ENCODE measurements at regions not wholly inside any gene's neighbourhood (a gene's known extent, or its start where the extent isn't known, plus 50 kb on each side); places are given as distances from the start of the nearest gene placed in this dataset.

DNA sequence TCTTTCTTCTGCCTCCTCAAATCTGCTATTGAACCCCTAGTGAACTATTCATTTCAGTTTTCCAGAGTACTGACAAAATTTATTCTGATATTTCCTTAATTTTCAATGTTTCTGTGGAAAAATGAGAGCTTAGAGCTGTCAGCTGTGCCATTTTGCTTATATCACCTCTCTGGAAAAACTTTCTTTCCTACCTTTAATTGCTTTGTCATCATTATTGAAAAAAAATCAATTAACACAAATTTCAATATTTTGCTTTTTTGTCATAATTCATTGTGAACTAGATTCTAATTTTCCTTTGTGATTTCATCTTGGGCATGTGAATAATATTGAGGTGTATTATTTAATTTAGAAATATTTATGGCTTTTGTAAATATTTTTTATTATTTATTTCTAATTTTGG lies 126.5 kb downstream of the C1orf94 start (continued):
- TF ChIP-seq, protein P1, sequence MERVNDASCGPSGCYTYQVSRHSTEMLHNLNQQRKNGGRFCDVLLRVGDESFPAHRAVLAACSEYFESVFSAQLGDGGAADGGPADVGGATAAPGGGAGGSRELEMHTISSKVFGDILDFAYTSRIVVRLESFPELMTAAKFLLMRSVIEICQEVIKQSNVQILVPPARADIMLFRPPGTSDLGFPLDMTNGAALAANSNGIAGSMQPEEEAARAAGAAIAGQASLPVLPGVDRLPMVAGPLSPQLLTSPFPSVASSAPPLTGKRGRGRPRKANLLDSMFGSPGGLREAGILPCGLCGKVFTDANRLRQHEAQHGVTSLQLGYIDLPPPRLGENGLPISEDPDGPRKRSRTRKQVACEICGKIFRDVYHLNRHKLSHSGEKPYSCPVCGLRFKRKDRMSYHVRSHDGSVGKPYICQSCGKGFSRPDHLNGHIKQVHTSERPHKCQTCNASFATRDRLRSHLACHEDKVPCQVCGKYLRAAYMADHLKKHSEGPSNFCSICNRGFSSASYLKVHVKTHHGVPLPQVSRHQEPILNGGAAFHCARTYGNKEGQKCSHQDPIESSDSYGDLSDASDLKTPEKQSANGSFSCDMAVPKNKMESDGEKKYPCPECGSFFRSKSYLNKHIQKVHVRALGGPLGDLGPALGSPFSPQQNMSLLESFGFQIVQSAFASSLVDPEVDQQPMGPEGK (CRISPR knock-in tag; IDR thresholded peaks at IDR 0.05; ENCODE audit: borderline replicate concordance): no peak
- TF ChIP-seq ZFP30 (CRISPR knock-in tag; IDR thresholded peaks at IDR 0.05) (no peak), SNAI2 (CRISPR knock-in tag; IDR thresholded peaks at IDR 0.05) (no peak)

GRCh38 chr1:34306568-34306967 lies 129.9 kb downstream of the C1orf94 start:
- no peak for ATAC-seq
- no peak for TF ChIP-seq ZFP30 (CRISPR knock-in tag; IDR thresholded peaks at IDR 0.05)
- no peak for TF ChIP-seq ZNF565 (CRISPR knock-in tag; conservative IDR thresholded peaks at IDR 0.05; ENCODE audit: low read depth)
- no peak for TF ChIP-seq TCF4 (CRISPR knock-in tag; IDR thresholded peaks at IDR 0.05; ENCODE audit: borderline replicate concordance)
- TF ChIP-seq, protein P2, sequence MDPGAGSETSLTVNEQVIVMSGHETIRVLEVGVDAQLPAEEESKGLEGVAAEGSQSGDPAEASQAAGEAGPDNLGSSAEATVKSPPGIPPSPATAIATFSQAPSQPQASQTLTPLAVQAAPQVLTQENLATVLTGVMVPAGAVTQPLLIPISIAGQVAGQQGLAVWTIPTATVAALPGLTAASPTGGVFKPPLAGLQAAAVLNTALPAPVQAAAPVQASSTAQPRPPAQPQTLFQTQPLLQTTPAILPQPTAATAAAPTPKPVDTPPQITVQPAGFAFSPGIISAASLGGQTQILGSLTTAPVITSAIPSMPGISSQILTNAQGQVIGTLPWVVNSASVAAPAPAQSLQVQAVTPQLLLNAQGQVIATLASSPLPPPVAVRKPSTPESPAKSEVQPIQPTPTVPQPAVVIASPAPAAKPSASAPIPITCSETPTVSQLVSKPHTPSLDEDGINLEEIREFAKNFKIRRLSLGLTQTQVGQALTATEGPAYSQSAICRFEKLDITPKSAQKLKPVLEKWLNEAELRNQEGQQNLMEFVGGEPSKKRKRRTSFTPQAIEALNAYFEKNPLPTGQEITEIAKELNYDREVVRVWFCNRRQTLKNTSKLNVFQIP (CRISPR knock-in tag; IDR thresholded peaks at IDR 0.05; ENCODE audit: borderline replicate concordance, low read depth): no peak
- TF ChIP-seq TSHZ2 (CRISPR knock-in tag; IDR thresholded peaks at IDR 0.05): no peak
- no peak for TF ChIP-seq ISL1 (CRISPR knock-in tag; IDR thresholded peaks at IDR 0.05)
- no peak for TF ChIP-seq ARNTL (CRISPR knock-in tag; IDR thresholded peaks at IDR 0.05; ENCODE audit: borderline replicate concordance, low read depth)
- no peak for TF ChIP-seq CSDC2 (CRISPR knock-in tag; IDR thresholded peaks at IDR 0.05)
- no peak for TF ChIP-seq GLIS3 (CRISPR knock-in tag; IDR thresholded peaks at IDR 0.05)

DNA sequence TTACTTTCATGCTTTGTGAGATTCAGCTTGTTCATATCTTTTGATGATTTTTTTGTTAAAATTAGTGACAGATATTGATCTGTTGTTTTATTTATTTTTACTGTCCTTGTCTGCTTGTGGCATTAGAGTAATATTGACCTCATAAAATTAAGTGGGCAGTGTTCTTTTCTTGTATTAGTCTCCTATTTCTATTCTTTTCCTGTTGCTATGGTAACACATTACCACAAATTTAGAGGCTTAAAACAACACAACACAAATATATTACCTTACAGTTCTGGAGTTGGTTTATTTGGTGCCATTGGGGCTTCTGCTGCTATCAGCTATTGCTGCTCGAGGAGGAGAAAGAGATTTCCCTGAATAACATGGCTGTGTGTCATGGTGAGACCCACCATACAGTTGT lies 135.7 kb downstream of the C1orf94 start:
- TF ChIP-seq BACH2 (CRISPR knock-in tag; IDR thresholded peaks at IDR 0.05; ENCODE audit: borderline replicate concordance): no peak
- TF ChIP-seq ESRRG (CRISPR knock-in tag; IDR thresholded peaks at IDR 0.05): no peak
- no peak for TF ChIP-seq ZFP30 (CRISPR knock-in tag; IDR thresholded peaks at IDR 0.05)
- TF ChIP-seq OSR1 (CRISPR knock-in tag; IDR thresholded peaks at IDR 0.05): no peak
- no peak for TF ChIP-seq RARB (CRISPR knock-in tag; IDR thresholded peaks at IDR 0.05)
- TF ChIP-seq CSDC2 (CRISPR knock-in tag; IDR thresholded peaks at IDR 0.05): no peak
- TF ChIP-seq PPARA (CRISPR knock-in tag; IDR thresholded peaks at IDR 0.05; ENCODE audit: borderline replicate concordance): no peak
- no peak for TF ChIP-seq TCF4 (CRISPR knock-in tag; IDR thresholded peaks at IDR 0.05; ENCODE audit: borderline replicate concordance)
- no peak for ATAC-seq

GRCh38 chr1:34315974-34316373 lies 139.3 kb downstream of the C1orf94 start:
- TF ChIP-seq ZNF8 (CRISPR knock-in tag; IDR thresholded peaks at IDR 0.05) (no peak), TSHZ2 (CRISPR knock-in tag; IDR thresholded peaks at IDR 0.05) (no peak)
- TF ChIP-seq, protein P1 (CRISPR knock-in tag; IDR thresholded peaks at IDR 0.05; ENCODE audit: borderline replicate concordance): no peak
- ATAC-seq: no peak
